Type B pancreatic cell (in vitro differentiated cells): ENCODE measurements at regions not wholly inside any gene's neighbourhood (a gene's known extent, or its start where the extent isn't known, plus 50 kb on each side); places are given as distances from the start of the nearest gene placed in this dataset.

Experiments used
- DNase-seq: peaks from one replicate; pipeline ENCODE4 v3.0.0; 2021; ENCODE audit warnings: mixed read lengths; ENCODE audit not compliant: unreplicated experiment; ENCODE audit errors: extremely low spot score
- H3K27ac Mint-ChIP-seq: 2 replicates; pipeline ENCODE4 v1.8.0; 2021; ENCODE audit warnings: mild to moderate bottlenecking, mixed read lengths
- H3K27me3 Mint-ChIP-seq: 2 replicates; pipeline ENCODE4 v1.8.0; 2021; ENCODE audit warnings: mixed read lengths
- H3K36me3 Mint-ChIP-seq: 2 replicates; pipeline ENCODE4 v1.8.0; 2021; ENCODE audit warnings: mixed read lengths
- H3K4me1 Mint-ChIP-seq: one replicate; pipeline ENCODE4 v1.8.0; 2021; ENCODE audit warnings: mixed read lengths; ENCODE audit not compliant: unreplicated experiment
- H3K4me3 Mint-ChIP-seq: 2 replicates; pipeline ENCODE4 v1.8.0; 2021; ENCODE audit warnings: mild to moderate bottlenecking, mixed read lengths
- H3K9me3 Mint-ChIP-seq: 2 replicates; pipeline ENCODE4 v1.8.0; 2021; ENCODE audit warnings: mixed read lengths
- TF ChIP-seq, protein P1 (sequence below): fragments of 200-600 bp; sonication (generic); conservative IDR thresholded peaks from 2 replicates; pipeline ENCODE4 v1.5.0; 2021; ENCODE audit warnings: antibody characterized with exemption, mild to moderate bottlenecking

- H3K36me3 Mint-ChIP-seq: no peaks in the 10 kb centered on the region
- H3K4me3 Mint-ChIP-seq: no peak overlapping the region
- H3K27me3 Mint-ChIP-seq: peaks cover 60% of the 10 kb centered on the region
- TF ChIP-seq, protein P1, sequence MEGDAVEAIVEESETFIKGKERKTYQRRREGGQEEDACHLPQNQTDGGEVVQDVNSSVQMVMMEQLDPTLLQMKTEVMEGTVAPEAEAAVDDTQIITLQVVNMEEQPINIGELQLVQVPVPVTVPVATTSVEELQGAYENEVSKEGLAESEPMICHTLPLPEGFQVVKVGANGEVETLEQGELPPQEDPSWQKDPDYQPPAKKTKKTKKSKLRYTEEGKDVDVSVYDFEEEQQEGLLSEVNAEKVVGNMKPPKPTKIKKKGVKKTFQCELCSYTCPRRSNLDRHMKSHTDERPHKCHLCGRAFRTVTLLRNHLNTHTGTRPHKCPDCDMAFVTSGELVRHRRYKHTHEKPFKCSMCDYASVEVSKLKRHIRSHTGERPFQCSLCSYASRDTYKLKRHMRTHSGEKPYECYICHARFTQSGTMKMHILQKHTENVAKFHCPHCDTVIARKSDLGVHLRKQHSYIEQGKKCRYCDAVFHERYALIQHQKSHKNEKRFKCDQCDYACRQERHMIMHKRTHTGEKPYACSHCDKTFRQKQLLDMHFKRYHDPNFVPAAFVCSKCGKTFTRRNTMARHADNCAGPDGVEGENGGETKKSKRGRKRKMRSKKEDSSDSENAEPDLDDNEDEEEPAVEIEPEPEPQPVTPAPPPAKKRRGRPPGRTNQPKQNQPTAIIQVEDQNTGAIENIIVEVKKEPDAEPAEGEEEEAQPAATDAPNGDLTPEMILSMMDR: no peak
- no peaks in the 10 kb centered on the region for H3K9me3 Mint-ChIP-seq
- DNase-seq: no peak
- no peaks in the 10 kb centered on the region for H3K4me1 Mint-ChIP-seq
- no peak overlapping the region for H3K27ac Mint-ChIP-seq
These were observed 144.1 kb upstream of the IGSF21 start for GRCh38 chr1:17963513-17963912.

- Mint-ChIP-seq H3K9me3 (no peaks in the 10 kb centered on the region), H3K27me3 (peaks cover 45% of the 10 kb centered on the region), H3K27ac (no peak overlapping the region), H3K4me3 (no peak overlapping the region), H3K4me1 (no peaks in the 10 kb centered on the region), H3K36me3 (no peaks in the 10 kb centered on the region)
- TF ChIP-seq, protein P1: no peak
- DNase-seq: no peak
These were observed 142.0 kb upstream of the IGSF21 start for GRCh38 chr1:17965515-17966100.

DNA sequence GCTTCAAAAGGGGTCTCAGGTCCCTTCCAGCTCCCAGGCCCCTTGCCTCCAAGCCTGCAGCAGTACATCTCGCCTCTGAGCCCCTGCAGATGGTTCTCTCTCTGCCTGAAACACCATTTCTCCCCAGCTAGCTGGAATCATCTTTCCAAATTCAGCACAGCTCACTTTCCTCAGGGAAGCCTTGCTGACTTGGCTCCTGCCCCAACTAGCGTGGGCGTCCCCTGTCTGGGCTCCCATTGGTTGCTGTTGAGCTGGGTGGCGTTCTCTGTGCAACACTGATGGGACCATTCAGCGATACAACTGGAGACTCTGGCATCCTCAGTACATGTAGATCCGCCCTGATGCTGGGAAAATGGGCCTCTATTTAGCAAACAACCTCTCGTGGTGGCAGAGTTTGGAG lies 141.3 kb upstream of the IGSF21 start:
- Mint-ChIP-seq H3K4me1 (no peaks in the 10 kb centered on the region), H3K9me3 (no peaks in the 10 kb centered on the region), H3K27me3 (peaks cover 41% of the 10 kb centered on the region), H3K36me3 (no peaks in the 10 kb centered on the region), H3K4me3 (no peak overlapping the region), H3K27ac (no peak overlapping the region)
- TF ChIP-seq, protein P1: no peak
- DNase-seq: no peak

GRCh38 chr1:17967623-17968255 lies 139.9 kb upstream of the IGSF21 start:
- H3K4me1 Mint-ChIP-seq: no peaks in the 10 kb centered on the region

GRCh38 chr1:17970757-17971156 lies 136.8 kb upstream of the IGSF21 start:
- H3K9me3 Mint-ChIP-seq: no peaks in the 10 kb centered on the region
- TF ChIP-seq, protein P1: no peak
- no peaks in the 10 kb centered on the region for H3K4me1 Mint-ChIP-seq
- H3K27me3 Mint-ChIP-seq: peaks cover 55% of the 10 kb centered on the region
- DNase-seq: no peak
- H3K4me3 Mint-ChIP-seq: no peak overlapping the region
- no peak overlapping the region for H3K27ac Mint-ChIP-seq
- no peaks in the 10 kb centered on the region for H3K36me3 Mint-ChIP-seq

More at GRCh38 chr1:17967623-17968255, 139.9 kb upstream of the IGSF21 start:
- TF ChIP-seq, protein P1: no peak
- Mint-ChIP-seq H3K36me3 (no peaks in the 10 kb centered on the region), H3K27me3 (peaks cover 41% of the 10 kb centered on the region), H3K27ac (no peak overlapping the region), H3K4me3 (no peak overlapping the region), H3K9me3 (no peaks in the 10 kb centered on the region)
- DNase-seq: no peak
